ENCODE measurements at regions not wholly inside any gene's neighbourhood (a gene's known extent, or its start where the extent isn't known, plus 50 kb on each side); places are given as distances from the start of the nearest gene placed in this dataset.

GRCh38 chr1:94644352-94644751 lies 102.8 kb upstream of the F3 start:
- DNase-seq (ENCODE audit: low read depth): no peak

GRCh38 chr1:94643819-94644218 lies 102.3 kb upstream of the F3 start:
- DNase-seq (ENCODE audit: low read depth): no peak

- DNase-seq (ENCODE audit: low read depth): no peak
Observed at GRCh38 chr1:94642617-94643321, 101.2 kb upstream of the F3 start.

- no peak for DNase-seq (ENCODE audit: low read depth)
Observed at GRCh38 chr1:94641990-94642389, 100.4 kb upstream of the F3 start.

- DNase-seq (ENCODE audit: low read depth): no peak
Observed at GRCh38 chr1:94640125-94640524, 98.6 kb upstream of the F3 start.

GRCh38 chr1:94637121-94637520 lies 95.6 kb upstream of the F3 start:
- no peak for DNase-seq (ENCODE audit: low read depth)

GRCh38 chr1:94636624-94637023 lies 95.1 kb upstream of the F3 start:
- no peak for DNase-seq (ENCODE audit: low read depth)

- DNase-seq (ENCODE audit: low read depth): no peak
Observed at GRCh38 chr1:94636100-94636499, 94.5 kb upstream of the F3 start.

GRCh38 chr1:94634977-94635416 lies 93.4 kb upstream of the F3 start:
- no peak for DNase-seq (ENCODE audit: low read depth)

GRCh38 chr1:94633051-94633450 lies 91.5 kb upstream of the F3 start:
- no peak for DNase-seq (ENCODE audit: low read depth)

GRCh38 chr1:94629259-94630181 lies 88.0 kb upstream of the F3 start:
- no peak for DNase-seq (ENCODE audit: low read depth)

- no peak for DNase-seq (ENCODE audit: low read depth)
Observed at GRCh38 chr1:94628499-94628843, 86.9 kb upstream of the F3 start.

- DNase-seq (ENCODE audit: low read depth): no peak
Observed at GRCh38 chr1:94627771-94628498, 86.4 kb upstream of the F3 start.

- DNase-seq (ENCODE audit: low read depth): no peak
Observed at GRCh38 chr1:94624203-94624602, 82.6 kb upstream of the F3 start.

GRCh38 chr1:94623560-94624148 lies 82.1 kb upstream of the F3 start:
- peak; percentile 47 for DNase-seq (ENCODE audit: low read depth)

- peak; percentile 92 for DNase-seq (ENCODE audit: low read depth)
Observed at GRCh38 chr1:94622757-94623156, 81.2 kb upstream of the F3 start.

GRCh38 chr1:94621802-94622201 lies 80.2 kb upstream of the F3 start:
- no peak for DNase-seq (ENCODE audit: low read depth)

- DNase-seq (ENCODE audit: low read depth): peak; percentile 82
Observed at GRCh38 chr1:94621395-94621794, 79.8 kb upstream of the F3 start.

- no peak for DNase-seq (ENCODE audit: low read depth)
Observed at GRCh38 chr1:94620345-94621031, 78.9 kb upstream of the F3 start.

- no peak for DNase-seq (ENCODE audit: low read depth)
Observed at GRCh38 chr1:94619731-94620130, 78.2 kb upstream of the F3 start.

GRCh38 chr1:94617957-94618739 lies 76.6 kb upstream of the F3 start:
- no peak for DNase-seq (ENCODE audit: low read depth)

All from ELR (cell line).